ENCODE measurements at regions not wholly inside any gene's neighbourhood (a gene's known extent, or its start where the extent isn't known, plus 50 kb on each side); places are given as distances from the start of the nearest gene placed in this dataset.

DNA sequence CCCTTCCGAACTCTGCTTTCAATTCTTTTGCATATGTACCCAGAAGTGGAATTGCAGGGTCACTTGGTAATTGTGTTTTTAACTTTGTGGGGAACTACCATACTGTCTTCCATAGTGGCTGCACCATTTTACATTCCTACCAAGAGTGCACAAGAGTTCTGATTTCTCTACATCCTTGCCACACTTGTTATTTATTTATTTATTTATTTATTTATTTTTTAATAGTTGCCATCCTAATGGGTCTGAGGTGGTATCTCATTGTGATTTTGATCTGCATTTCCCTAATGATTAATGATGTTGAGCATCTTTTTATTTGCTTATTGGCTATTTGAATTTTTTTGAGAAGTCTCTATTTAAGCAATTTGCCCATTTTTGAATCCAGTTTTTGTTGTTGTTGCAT is 422.4 kb downstream of the PTPRU start:
- TF ChIP-seq ESRRA (IDR thresholded peaks at IDR 0.05; ENCODE audit: borderline replicate concordance, low read length) = no peak
- no peak for TF ChIP-seq JUNB (IDR thresholded peaks at IDR 0.05)
- TF ChIP-seq RFX5 (IDR thresholded peaks at IDR 0.05) = no peak
- TF ChIP-seq, protein P1, sequence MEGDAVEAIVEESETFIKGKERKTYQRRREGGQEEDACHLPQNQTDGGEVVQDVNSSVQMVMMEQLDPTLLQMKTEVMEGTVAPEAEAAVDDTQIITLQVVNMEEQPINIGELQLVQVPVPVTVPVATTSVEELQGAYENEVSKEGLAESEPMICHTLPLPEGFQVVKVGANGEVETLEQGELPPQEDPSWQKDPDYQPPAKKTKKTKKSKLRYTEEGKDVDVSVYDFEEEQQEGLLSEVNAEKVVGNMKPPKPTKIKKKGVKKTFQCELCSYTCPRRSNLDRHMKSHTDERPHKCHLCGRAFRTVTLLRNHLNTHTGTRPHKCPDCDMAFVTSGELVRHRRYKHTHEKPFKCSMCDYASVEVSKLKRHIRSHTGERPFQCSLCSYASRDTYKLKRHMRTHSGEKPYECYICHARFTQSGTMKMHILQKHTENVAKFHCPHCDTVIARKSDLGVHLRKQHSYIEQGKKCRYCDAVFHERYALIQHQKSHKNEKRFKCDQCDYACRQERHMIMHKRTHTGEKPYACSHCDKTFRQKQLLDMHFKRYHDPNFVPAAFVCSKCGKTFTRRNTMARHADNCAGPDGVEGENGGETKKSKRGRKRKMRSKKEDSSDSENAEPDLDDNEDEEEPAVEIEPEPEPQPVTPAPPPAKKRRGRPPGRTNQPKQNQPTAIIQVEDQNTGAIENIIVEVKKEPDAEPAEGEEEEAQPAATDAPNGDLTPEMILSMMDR (IDR thresholded peaks at IDR 0.05) = no peak
- no peak for TF ChIP-seq FOSB (CRISPR knock-in tag; IDR thresholded peaks at IDR 0.05)
- TF ChIP-seq, protein P2, sequence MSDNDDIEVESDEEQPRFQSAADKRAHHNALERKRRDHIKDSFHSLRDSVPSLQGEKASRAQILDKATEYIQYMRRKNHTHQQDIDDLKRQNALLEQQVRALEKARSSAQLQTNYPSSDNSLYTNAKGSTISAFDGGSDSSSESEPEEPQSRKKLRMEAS (IDR thresholded peaks at IDR 0.05) = no peak
- no peak for TF ChIP-seq KDM1A (IDR thresholded peaks at IDR 0.05; ENCODE audit: low read depth)
- no peak for TF ChIP-seq SREBF2 (IDR thresholded peaks at IDR 0.05)
- no peak for TF ChIP-seq REST (IDR thresholded peaks at IDR 0.05)
- TF ChIP-seq RAD21 (conservative IDR thresholded peaks at IDR 0.05 in 1 of 2, IDR thresholded peaks at IDR 0.05 in 1 of 2) = no peak
- no peak for TF ChIP-seq PHF8 (IDR thresholded peaks at IDR 0.05; ENCODE audit: borderline replicate concordance, low read depth)
